HG03342 (cell line): ENCODE measurements at regions not wholly inside any gene's neighbourhood (a gene's known extent, or its start where the extent isn't known, plus 50 kb on each side); places are given as distances from the start of the nearest gene placed in this dataset.

ENCODE experiments used
- ATAC-seq: cut with Tn5 transposase; IDR thresholded peaks from one replicate; pipeline ENCODE4 v1.9.1; 2021; ENCODE audit warnings: mild to moderate bottlenecking, moderate library complexity; ENCODE audit not compliant: unreplicated experiment

DNA sequence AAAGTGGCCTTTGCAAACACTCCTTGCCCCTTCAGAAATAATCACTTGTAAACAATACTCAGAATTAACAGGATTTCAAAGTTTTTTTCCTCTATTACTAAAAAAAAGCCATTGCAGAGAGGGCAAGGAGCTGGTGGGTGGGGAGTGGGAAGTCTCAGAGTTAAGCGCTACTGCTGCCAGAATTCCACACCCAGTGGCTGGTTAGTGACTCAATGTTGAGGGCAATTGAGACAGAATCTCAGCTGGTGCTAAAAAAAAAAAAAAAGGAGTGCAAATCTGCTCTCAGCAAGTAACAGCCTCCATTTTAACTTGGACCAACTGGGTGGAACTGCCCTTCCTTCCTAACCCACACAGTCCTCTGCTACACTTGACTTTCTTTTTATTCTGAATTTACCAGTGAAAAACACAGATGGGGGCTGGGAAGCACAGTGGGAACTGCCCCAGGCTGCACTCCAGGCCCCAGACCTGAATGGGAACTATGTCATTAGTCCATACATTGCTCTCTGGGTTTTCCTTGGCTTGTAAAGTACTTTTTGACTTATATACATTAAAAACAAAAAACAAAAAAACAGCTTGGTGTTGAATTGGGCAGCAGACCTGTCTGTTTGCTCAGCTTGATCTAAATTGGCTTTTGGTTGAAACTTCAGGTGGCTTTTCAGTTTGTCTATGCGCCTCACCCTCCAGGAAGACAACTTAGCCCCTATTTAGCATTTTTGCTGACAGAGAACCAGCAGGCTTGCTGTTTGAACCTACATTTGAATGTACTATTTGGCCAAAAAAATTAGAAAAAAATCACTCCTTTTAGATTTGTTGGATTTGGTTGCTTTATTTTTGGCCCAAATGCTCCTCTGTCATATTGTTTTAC lies 357.8 kb upstream of the TBL1XR1 start:
- ATAC-seq: no peak

DNA sequence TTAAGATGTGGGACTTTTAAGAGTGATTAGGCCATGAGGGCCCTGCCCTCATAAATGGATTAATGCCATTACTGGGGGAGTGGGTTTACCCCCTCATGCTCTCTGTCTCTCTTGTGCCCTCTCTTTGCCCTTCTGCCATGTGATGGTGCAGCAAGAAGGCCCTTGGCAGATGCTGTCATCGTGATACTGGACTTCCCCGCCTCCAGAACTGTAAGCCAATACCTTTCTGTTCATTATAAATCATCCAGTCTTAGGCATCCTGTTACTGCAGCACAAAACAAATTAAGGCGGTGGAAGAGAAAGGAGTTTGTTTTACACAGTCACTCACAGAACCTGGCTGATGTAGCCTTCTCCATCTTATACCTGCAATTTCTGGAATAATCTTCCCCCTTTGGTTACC lies 360.3 kb upstream of the TBL1XR1 start:
- ATAC-seq: no peak

DNA sequence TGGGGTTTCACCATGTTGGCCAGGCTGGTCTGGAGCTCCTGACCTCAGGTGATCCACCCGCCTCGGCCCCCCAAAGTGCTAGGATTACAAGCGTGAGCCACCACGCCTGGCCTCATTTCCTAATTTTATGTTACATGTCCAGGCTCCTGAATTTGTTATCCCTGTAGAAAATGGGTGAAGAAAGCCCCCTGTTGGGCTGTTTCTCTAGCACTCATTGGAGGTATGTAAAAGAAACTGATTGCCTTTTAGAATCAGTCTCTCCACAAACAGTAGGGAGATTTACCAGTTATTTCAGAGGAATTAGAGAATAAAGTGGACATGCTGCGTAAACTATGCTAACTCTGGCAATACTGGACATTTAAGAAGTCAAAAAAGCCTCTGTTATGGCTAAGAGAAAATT lies 364.1 kb upstream of the TBL1XR1 start:
- ATAC-seq: no peak

DNA sequence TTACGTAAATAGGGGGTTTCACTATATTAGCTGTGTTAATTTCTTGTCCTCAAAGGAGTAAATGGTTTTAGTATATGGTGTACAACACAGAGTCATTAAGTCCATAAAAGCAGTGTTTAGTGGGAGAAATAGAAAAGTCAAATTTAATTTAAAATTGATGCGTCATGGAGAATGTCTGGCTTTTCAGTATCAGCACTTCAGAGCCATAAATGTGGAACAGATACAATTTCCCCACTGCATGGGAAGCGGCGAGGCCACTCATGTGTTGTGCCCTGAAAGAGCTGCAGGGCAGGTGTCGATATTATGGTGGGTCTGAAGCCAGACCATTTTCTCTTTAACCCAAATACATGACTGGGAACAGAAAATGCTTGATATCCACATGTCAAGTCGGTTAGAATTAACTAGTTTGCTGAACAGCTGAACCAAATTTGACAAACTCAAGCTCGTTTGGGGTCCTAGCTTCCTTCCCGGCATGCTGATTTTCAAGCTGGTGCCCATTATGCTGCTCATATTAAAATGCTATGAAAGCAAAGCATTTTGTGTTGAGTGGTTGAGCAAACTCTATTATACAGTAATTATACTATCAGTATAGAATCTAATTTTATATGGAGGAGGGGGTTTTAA lies 364.6 kb upstream of the TBL1XR1 start:
- no peak for ATAC-seq

DNA sequence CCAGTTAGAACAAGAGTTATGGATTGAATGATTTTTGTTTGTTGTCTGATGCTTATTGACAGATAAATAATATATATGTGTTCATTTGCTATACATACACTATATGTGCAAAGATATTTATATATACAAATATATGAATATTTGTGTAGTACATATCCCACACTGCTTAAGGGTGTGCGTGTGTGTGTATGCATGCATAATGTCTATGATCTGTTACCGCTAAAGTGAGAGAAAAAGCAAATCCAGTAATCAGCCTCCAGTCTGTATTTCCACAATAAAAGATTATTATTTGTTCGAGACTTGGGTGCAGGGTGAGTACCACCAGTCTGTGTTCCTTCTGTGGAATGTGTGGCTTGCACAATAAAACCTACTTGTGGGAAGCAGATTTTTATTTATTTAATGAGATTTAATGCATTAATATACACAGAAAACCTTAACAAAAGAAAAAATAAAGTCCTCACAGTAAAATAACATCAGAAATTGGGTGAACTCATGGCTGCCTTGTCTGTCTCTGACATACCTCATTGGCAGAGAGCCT lies 366.0 kb upstream of the TBL1XR1 start:
- ATAC-seq: no peak

DNA sequence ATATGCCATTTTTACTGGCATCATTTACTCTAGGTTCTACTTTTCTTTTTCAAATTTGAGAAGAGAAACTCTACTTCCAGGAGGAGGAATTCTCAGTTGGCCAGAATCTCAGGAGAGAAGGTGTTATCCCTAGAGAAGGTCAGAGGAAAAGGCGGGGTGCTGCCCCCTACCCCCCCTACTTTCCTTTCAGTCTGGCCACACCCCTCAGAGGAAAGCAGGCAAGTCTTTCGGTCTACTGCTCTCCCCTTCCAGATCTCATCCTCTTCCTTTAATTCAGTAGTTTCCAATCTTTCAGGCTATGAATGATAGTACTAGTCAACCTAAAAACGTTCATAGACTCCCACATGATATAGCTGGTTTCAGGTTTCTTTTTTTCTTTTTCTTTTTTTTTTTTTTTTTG lies 366.5 kb upstream of the TBL1XR1 start:
- no peak for ATAC-seq

DNA sequence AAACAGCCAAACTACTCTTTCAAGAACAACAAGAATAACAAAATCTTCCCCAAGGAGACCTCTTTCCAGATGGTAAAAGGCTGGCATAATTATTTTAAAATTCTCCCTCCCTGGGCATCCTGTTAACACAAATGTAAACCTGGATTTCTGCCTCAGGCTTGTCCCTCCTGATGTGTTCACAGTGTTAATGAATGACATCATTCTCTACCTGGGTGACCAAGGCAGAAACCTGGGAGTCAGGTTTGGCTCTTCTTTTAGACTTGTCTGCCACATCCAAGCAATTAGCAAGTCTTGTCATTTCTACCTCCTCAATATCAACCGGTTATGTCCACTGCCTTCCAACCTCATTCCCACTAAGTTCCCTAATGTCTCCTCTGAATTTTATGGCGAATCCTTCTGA lies 368.7 kb upstream of the TBL1XR1 start:
- ATAC-seq: no peak

DNA sequence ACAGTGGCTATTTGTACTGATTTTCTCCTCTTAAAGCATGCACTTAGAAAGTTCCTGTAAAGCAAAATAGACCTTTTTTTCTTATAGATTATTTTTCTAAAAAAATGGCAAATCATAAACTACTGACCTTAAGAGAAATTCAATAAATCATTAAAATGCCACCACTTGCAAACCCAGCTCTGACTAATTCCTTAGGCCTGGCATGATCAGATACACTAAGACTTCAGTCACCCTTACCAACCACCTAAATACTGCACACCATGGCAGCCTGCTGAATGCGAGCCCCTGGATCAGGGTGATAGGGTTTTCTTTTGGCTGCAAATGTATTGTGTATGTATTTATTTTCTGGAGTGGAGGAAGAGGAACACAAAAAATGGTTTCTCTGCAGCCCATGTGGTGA lies 370.6 kb upstream of the TBL1XR1 start:
- ATAC-seq: no peak

DNA sequence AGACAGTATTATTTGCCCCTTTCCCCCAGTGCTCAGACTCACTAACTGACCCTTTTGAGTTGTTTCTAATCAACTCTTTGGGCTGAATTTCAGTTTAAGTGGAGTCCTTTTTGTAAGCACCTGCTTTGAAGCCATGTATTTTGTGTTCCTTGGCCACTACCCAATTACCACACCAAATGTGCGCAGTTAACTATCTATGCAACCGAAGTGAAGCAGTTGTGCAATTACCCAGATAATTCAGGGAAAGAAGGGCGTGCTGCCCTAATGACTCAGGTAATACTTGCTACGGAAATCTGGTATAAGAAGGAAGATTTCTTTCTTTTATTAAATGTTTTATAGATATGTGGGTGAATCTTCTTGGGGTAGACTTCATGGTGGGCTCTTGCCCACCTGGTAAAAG lies 371.9 kb upstream of the TBL1XR1 start:
- no peak for ATAC-seq

DNA sequence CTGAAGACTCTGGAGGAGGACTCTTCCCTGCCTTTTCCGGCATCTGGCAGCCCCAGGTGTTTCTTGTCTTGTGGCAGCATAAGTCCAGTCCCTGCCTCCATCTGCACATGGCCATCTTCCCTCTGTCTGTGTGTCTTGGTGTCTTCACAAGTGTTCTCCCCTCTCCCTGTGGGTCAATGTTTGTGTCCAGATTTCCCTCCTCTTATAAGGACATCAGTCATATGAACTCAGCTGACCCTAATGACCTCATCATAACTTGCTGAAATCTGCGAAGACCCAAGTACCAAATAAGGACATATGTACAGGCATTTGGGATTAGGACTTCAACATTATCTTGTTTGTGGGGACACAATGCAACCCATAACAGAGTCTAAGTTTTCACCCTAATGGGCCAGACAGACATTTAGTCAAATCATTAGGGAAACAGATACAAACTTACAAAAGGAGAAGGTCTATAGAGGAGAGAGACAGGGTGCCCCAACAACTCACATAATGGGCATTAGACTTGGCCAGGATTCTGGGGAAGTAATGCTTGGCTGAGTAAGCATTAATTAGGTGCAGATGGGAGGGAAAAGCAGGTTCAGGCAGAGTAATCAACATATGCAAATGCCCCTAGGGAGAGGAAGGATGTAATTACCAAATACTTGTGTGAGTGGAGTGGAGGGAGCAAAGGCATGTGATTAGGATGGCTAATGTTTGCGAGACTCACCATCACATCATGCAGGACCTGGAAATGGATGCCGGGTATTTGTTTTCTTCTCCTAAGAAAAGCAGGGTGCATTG lies 372.8 kb upstream of the TBL1XR1 start:
- no peak for ATAC-seq

DNA sequence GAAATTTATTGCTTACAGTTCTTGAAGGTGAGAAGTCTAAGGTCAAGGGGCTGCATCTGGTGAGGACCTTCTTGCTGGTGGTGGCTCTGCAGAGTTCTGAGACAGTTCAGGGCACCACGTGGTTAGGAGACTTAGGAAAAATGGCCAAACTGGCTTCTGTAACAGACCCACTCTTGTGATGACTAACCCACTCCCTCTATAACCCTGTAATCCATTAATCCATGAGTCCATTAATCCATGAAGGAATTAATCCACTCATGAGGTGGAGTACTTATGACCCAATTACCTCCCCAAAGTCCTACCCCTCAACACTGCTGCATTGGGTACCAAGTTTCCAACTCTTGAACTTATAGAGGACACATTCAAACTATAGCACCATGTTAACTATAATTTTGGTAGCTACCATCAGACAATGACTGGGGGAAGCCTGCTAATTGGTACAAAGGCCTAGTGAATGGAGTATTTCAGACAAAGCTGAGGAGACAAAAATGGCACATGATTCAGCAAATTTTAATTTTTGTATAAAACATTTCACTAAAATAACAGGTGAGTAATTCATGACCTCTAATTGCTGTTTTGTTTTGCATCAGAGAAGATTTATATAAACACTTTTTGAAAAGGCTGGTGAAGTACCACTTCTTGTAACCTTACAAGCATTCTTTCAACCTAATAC lies 374.1 kb upstream of the TBL1XR1 start:
- ATAC-seq: no peak

DNA sequence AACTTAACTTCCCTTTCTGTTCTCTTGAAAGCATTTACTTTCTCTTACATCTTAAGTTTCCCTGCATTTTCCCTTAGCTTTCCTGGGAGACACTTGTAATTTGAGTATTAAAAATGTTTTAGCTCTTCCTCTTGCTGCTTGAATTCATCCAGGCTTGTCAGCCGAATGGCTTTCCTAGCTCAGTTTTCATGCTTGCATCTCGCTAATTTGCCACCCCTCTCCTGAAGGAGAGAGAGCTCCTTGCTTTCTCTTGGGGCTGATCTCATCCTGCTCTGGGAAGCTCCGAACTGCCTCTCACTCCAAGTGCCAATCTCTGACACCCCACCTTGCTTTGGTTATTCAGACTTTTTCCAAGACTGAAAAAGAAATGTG lies 374.6 kb upstream of the TBL1XR1 start:
- ATAC-seq: no peak

DNA sequence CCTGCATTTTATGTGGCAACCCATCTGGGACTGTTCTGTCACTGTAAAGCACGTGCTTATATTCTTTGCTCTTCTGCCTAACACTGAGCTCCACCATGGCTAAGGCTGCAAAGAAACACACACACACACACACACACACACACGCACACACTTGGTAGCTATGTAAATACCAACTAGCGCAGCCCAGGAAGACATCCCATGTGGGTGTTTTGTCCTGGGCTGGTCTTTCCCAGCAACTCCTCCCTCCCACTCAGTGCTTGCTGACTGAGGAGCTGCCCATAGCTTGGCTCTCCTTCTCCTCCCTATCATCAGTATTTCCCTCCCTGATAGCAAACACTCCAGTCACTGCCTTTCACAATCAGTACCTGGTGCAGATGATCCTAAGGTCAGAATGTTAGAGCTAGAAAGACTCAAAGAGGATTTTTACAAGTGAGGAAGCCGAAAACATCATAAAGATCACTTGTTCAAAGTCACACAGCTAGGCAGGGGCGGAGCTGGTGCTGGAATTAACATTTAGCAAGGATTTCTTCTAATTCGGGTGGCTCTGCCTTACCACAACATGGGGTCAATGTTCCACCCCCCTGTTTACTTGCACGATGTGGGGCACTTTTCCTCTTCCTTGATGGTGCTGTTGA lies 377.1 kb upstream of the TBL1XR1 start:
- ATAC-seq: no peak

DNA sequence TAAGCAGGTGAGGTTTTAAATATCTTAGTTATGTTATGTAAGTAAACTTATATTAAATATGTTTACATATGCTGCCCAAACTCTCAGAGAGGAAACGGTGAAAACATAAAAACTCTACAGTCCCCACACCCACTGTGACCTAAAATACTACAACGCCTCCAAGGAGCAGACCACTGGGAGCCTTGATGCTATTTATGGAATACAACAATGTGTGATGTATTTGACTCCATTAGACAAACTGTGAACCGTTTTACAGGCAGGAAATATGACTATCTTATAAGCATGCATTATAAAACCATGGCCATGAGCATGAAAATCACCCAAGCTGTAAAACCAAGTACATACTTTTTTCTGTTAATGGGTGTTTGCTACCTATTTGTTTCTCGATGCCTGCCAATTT lies 379.5 kb upstream of the TBL1XR1 start:
- ATAC-seq: no peak

DNA sequence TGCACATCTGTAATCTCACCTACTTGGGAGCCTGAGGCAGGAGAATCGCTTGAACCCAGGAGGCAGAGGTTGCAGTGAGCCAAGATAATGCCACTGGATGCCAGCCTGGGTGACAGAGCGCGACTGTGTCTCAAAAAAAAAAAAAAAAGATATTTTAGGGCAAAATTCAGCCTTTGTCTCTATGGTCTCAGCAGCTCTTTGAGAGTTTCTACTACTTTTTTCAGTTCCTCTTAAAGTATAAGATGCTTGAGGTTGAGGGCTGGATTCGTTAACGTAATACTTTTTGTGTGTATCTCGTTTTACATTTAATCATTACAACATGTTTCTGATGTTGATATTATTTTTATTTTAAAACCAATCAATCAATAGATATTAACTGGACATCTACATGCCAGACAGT lies 381.2 kb upstream of the TBL1XR1 start:
- ATAC-seq: peak; percentile 78

DNA sequence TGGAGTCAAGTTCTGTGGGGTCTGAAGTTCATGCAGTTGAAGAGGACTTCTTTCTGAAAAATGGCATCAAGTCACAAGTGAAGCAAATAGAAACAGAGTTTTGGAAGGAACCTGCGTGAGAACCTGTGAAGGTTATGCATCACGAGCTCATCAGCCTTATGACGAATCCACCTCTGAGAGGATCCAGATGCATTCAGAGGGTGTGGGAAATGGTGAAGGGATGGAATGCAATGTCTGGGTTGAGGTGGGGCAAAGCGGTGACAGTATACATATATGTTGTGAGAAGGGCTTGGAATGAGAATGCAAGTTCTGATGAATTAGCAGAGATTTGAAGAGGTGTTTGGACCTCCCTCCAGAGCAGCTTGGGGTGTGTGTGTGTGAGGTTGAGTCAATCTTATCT lies 382.1 kb upstream of the TBL1XR1 start:
- ATAC-seq: no peak

DNA sequence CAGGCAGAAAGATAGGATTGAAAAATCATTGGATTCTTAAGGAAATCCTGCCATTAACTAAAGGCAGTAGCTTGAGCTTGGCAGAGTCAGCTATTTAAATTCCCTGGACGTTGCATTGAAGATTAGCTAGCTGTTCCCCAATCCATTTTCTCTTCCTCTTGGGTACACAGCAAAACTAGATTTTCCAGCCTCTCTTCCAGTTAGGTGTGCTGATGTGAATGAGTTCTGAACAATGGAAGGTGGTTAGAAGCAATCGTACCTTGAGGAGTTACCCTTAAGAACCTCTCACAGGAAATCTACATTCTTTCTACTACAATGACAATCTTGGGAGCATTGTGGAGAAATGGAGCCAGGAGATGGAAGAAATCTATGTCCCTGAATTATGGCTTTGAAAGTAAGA lies 383.2 kb upstream of the TBL1XR1 start:
- no peak for ATAC-seq

DNA sequence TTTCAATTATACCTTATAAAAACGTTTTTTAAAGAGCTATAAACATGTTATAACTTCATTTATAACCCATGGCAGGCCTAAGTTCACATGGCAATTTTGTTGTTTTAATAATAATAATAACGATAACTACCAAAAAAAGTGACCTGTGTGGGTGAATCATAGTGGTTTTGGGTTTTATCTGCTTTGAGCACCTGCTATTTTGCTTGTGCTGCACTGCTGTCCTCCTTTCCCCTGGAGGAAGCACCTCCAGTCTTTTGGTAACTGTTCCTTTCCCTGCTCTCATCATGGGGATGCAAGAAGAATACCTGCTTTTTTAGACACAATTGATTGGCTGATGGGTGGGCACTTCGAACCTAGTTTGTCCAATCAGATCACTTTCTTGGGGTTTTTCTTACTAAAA lies 388.0 kb upstream of the TBL1XR1 start:
- no peak for ATAC-seq

DNA sequence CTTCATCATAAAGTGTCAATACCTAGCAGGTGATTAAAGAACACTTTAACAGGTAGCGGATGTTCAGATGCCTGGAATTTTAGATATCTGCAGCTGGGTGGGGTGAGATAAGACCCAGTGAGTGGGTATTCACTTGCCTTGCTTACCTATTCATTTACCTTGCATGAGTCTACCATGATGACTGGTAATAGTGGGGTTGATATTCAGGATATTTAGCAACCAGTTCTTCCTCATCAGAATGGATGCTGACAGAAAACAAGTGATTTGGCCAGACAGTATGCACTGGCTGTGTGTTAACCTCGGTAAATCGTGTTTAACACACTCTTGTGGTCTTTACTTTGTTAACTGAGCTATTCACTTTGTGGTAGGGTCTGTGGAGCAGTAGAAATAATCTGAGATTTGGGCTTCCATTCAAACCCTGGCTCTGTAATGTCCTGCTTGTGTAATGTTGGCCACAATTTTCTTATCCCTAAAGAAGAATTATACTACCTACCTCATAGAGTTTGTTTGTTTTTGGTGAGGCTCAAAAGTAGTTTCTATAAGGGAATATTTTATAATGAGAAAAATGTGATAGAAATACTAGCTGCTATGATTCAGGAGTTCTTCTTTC lies 391.9 kb upstream of the TBL1XR1 start:
- no peak for ATAC-seq

DNA sequence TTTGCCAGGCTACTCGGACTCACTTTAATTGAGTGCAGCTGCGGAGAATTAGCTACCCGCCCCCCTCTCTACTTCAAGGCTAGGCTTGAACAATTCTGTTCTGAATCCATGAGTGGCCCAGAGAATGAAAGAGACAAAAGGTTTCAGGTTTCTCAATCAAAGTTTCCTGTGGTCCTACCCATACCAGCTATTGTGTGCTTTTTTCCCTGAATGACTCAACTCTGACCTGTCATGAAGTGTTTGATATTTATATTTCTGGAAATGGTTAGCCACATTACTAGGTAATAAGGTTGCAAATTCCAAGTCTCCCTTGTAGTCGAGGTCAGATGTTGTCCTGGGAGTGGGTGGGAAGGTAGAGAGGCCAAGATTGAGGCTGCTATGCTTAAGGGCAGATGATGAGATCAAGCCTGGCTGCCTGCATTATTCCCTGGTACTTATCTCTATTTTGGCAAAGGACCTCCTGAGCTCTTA lies 392.7 kb upstream of the TBL1XR1 start:
- peak; percentile 83 for ATAC-seq
